ENCODE measurements at regions not wholly inside any gene's neighbourhood (a gene's known extent, or its start where the extent isn't known, plus 50 kb on each side); places are given as distances from the start of the nearest gene placed in this dataset.

GRCh38 chr9:108430655-108431054, 425.1 kb downstream of the ACTL7B start:
- TF ChIP-seq POLR2A (IDR thresholded peaks at IDR 0.05) (no peak), CTCF (IDR thresholded peaks at IDR 0.05) (no peak), POLR2AphosphoS5 (IDR thresholded peaks at IDR 0.05) (no peak), EP300 (IDR thresholded peaks at IDR 0.05) (no peak)
